Karpas-422 (cell line): ENCODE measurements at regions not wholly inside any gene's neighbourhood (a gene's known extent, or its start where the extent isn't known, plus 50 kb on each side); places are given as distances from the start of the nearest gene placed in this dataset.
"Not testable (repeated sequence)": the region's sequence is repeated elsewhere in the genome, so short reads cannot be mapped to it uniquely, and the experiment has no call there.

Experiments used
- DNase-seq: peaks from one replicate; pipeline ENCODE4 v3.0.0-alpha.2; 2015
- H2AFZ ChIP-seq: fragments of 200-600 bp; sonication (generic); 2 replicates; pipeline ENCODE4 v1.6.1; 2014; ENCODE audit warnings: antibody characterized with exemption, low read length, mixed read lengths
- H3K27ac ChIP-seq: fragments of 200-600 bp; sonication (generic); 2 replicates; pipeline ENCODE4 v1.5.1; 2014; ENCODE audit warnings: mild to moderate bottlenecking, low read length, moderate library complexity
- H3K27me3 ChIP-seq: fragments of 200-600 bp; sonication (generic); 2 replicates; pipeline ENCODE4 v1.6.1; 2014; ENCODE audit warnings: low read length, mixed read lengths
- H3K36me3 ChIP-seq: fragments of 200-600 bp; sonication (generic); 2 replicates; pipeline ENCODE4 v1.6.1; 2014; ENCODE audit warnings: low read length, mixed read lengths; ENCODE audit not compliant: insufficient read depth
- H3K4me1 ChIP-seq: fragments of 200-600 bp; sonication (generic); 2 replicates; pipeline ENCODE4 v1.6.1; 2014; ENCODE audit warnings: mild to moderate bottlenecking, low read length, mixed read lengths
- H3K4me2 ChIP-seq: fragments of 200-600 bp; sonication (generic); 2 replicates; pipeline ENCODE4 v1.6.1; 2014; ENCODE audit warnings: low read length, low read depth, mild to moderate bottlenecking; ENCODE audit not compliant: poor library complexity, severe bottlenecking
- H3K4me3 ChIP-seq: fragments of 200-600 bp; sonication (generic); 2 replicates; pipeline ENCODE4 v1.5.1; 2014; ENCODE audit warnings: mild to moderate bottlenecking, antibody characterized with exemption, low read length, mixed read lengths
- H3K79me2 ChIP-seq: fragments of 200-600 bp; sonication (generic); 2 replicates; pipeline ENCODE4 v1.6.1; 2014; ENCODE audit warnings: mild to moderate bottlenecking, low read length, mixed read lengths
- H3K9ac ChIP-seq: fragments of 200-600 bp; sonication (generic); 2 replicates; pipeline ENCODE4 v1.6.0; 2014; ENCODE audit warnings: low read length
- H3K9me2 ChIP-seq: fragments of 200-600 bp; sonication (generic), shearing (Covaris generic); replicated peaks from 2 replicates; pipeline ENCODE4 v1.6.0; 2014; ENCODE audit warnings: mild to moderate bottlenecking, low read length, moderate library complexity; ENCODE audit not compliant: insufficient read depth
- H3K9me3 ChIP-seq: fragments of 300-700, 200-600 bp; sonication (generic); 2 replicates; pipeline ENCODE4 v1.6.1; 2014; ENCODE audit warnings: low read length, mixed read lengths
- H4K20me1 ChIP-seq: fragments of 200-600 bp; sonication (generic); 2 replicates; pipeline ENCODE4 v1.6.1; 2014; ENCODE audit warnings: mild to moderate bottlenecking, antibody characterized with exemption, low read length, low read depth; ENCODE audit not compliant: insufficient read depth

DNA sequence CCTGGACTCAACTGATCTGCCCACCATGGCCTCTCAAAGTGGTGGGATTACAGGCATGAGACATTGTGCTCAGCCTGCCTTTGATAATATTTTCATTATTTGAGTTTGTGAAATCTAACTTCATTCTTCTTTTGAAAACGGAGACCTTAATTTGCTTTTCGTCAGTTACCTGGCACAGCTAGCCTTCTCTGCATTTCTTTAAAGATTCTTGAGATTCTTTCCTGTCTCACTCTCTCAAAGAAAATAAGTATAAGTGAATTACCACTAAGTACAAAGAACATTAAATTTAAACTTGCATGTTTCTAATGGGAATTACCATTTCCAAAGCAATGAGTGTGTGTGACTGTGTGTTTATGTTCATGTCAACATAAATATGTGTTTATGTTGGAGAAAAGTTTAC lies 187.9 kb downstream of the NFKBIZ start:
- Histone ChIP-seq H3K9ac (no peak overlapping the region), H3K27me3 (no peaks in the 10 kb centered on the region), H3K79me2 (no peaks in the 10 kb centered on the region), H3K4me1 (no peaks in the 10 kb centered on the region), H2AFZ (no peak overlapping the region), H3K9me2 (no peaks in the 10 kb centered on the region), H3K36me3 (no peaks in the 10 kb centered on the region), H4K20me1 (no peaks in the 10 kb centered on the region), H3K9me3 (no peaks in the 10 kb centered on the region), H3K4me3 (no peak overlapping the region), H3K4me2 (no peak overlapping the region), H3K27ac (no peak overlapping the region)
- no peak for DNase-seq

DNA sequence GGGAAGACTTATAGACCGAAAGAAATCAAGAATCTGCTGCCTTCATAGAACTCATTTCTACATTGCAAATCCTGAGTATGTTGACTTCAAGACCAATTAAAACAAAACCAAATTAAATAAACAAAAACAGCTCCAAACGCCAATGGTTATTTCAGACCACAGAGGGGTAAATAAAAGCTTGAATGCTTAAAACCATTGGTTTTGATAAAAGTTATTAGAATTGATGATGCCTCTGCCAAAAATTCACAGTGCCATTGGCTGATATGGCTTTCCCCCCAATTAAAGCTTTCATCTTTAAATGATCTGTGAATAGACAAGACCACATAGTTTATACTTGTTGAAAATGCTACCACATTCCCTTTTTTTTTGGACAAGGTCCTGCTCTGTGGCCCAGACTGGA lies 188.5 kb downstream of the NFKBIZ start:
- Histone ChIP-seq H3K9me3 (no peaks in the 10 kb centered on the region), H3K4me1 (no peaks in the 10 kb centered on the region), H3K36me3 (no peaks in the 10 kb centered on the region), H3K9ac (no peak overlapping the region), H3K4me3 (no peak overlapping the region), H3K79me2 (no peaks in the 10 kb centered on the region), H3K27ac (no peak overlapping the region), H4K20me1 (no peaks in the 10 kb centered on the region), H3K27me3 (no peaks in the 10 kb centered on the region), H3K4me2 (no peak overlapping the region), H3K9me2 (no peaks in the 10 kb centered on the region), H2AFZ (no peak overlapping the region)
- no peak for DNase-seq

DNA sequence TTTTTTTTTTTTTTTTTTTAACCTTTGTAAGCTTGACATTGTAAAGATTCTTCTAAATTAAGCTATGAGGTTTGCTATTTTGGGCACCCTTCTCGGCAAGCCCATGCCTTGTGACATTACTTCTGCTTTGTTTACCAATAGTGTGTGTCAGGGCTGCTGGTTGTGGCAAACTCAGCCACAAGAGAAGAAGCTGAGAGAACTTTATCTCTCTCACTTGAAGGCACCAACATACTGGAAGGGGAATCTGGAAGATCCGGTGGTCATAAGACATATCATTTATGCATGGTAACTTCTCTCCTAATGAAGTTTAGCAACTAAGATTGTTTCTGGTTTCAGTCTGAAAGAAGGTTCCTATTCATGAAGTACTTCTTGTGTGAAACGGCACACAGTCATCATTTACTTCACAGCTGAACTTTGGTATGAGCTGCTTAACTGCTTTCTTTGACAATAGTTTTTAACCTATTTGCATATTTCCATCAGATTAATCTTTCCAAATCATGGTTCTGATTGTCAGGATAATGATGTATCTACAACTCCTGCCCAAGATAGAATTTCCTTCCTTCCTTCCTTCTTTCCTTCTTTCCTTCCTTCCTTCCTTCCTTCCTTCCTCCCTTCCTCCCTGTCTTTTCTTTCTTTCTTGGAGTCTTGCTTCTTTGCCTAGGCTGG lies 189.3 kb downstream of the NFKBIZ start:
- Histone ChIP-seq H2AFZ (no peak overlapping the region), H3K4me2 (no peak overlapping the region), H3K79me2 (no peaks in the 10 kb centered on the region), H3K36me3 (no peaks in the 10 kb centered on the region), H3K27me3 (no peaks in the 10 kb centered on the region), H3K4me1 (no peaks in the 10 kb centered on the region), H3K27ac (no peak overlapping the region), H4K20me1 (no peaks in the 10 kb centered on the region), H3K9me2 (no peaks in the 10 kb centered on the region), H3K4me3 (no peak overlapping the region), H3K9ac (no peak overlapping the region), H3K9me3 (no peaks in the 10 kb centered on the region)
- DNase-seq = no peak

DNA sequence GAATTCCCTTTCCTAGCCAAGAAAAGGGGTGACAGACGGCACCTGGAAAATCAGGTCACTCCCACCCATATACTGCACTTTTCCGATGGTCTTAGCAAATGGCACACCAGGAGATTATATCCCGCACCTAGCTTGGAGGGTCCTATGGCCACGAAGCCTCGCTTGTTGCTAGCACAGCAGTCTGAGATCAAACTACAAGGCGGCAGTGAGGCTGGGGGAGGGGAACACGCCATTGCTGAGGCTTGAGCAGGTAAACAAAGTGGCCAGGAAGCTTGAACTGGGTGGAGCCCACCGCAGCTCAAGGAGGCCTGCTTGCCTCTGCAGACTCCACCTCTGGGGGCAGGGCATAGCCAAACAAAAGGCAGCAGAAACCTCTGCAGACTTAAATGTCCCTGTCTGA lies 190.8 kb downstream of the NFKBIZ start:
- not testable (repeated sequence) for H3K79me2 ChIP-seq, H3K9me3 ChIP-seq, H2AFZ ChIP-seq, H3K4me2 ChIP-seq, H3K4me3 ChIP-seq, H3K27me3 ChIP-seq, DNase-seq, H3K9ac ChIP-seq, H3K36me3 ChIP-seq, H3K27ac ChIP-seq, H4K20me1 ChIP-seq, H3K4me1 ChIP-seq, H3K9me2 ChIP-seq

DNA sequence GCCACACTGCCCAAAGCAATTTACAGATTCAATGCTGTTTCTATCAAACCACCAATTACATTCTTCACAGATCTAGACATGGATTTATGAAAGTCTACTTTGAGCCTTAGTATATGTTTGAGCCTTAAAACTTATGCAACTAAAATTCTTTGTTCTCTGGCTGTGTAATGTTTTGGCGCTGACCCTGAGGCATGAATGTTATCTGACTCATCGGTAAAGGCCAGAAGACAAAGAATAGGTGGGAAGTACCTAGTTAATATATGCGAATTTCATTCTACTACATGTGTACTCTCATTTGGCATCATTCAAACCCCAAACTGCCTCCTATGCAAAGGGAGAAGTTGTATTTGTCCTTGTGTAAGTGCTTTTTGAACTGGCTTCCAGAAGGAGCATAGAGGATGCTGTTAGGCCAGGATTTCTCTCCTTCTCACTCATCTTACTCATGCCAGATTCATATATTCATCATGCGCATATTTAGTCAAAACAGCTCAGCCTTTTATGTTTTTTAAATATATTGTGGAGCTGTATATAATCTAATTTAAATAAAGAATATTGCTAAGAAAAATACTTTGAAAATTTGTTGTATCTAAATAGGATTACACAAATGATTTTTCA lies 204.2 kb downstream of the NFKBIZ start:
- Histone ChIP-seq H3K4me2 (no peak overlapping the region), H3K79me2 (no peaks in the 10 kb centered on the region), H3K27me3 (no peaks in the 10 kb centered on the region), H2AFZ (no peak overlapping the region), H3K27ac (no peak overlapping the region), H3K9me2 (no peaks in the 10 kb centered on the region), H4K20me1 (no peaks in the 10 kb centered on the region), H3K4me1 (no peaks in the 10 kb centered on the region), H3K9me3 (no peaks in the 10 kb centered on the region), H3K36me3 (no peaks in the 10 kb centered on the region), H3K4me3 (no peak overlapping the region), H3K9ac (no peak overlapping the region)
- no peak for DNase-seq

DNA sequence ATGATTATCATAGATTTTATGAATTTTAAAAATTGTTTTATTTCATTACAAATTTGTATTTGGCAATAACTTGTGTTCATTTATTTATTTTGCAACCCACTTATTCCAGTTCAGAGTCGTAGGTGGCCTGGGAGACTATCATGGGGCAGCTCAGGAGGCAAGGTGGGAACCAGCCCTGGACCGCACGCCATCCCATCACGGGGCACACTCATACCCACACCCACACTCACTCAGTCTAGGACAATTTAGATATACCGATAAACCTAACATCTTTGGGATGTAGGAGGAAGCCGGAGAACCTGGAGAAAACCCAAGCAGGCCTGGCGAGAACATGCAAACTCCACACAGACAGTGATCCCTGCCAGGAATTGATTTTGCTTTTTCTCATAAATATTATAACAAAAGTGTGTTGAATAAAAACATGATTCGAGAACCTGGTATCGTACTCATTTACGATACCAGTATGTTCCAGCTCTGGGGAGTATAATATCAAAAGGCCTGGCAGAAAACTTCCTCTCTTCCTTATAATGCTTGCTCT lies 205.3 kb downstream of the NFKBIZ start:
- H2AFZ ChIP-seq = no peak overlapping the region
- no peaks in the 10 kb centered on the region for H3K27me3 ChIP-seq
- H3K9me2 ChIP-seq = no peaks in the 10 kb centered on the region
- no peaks in the 10 kb centered on the region for H3K36me3 ChIP-seq
- no peak overlapping the region for H3K4me3 ChIP-seq
- no peak overlapping the region for H3K9ac ChIP-seq
- DNase-seq = no peak
- H3K4me2 ChIP-seq = no peak overlapping the region
- H3K9me3 ChIP-seq = no peaks in the 10 kb centered on the region
- H3K79me2 ChIP-seq = no peaks in the 10 kb centered on the region
- no peaks in the 10 kb centered on the region for H3K4me1 ChIP-seq
- no peaks in the 10 kb centered on the region for H4K20me1 ChIP-seq
- H3K27ac ChIP-seq = no peak overlapping the region

DNA sequence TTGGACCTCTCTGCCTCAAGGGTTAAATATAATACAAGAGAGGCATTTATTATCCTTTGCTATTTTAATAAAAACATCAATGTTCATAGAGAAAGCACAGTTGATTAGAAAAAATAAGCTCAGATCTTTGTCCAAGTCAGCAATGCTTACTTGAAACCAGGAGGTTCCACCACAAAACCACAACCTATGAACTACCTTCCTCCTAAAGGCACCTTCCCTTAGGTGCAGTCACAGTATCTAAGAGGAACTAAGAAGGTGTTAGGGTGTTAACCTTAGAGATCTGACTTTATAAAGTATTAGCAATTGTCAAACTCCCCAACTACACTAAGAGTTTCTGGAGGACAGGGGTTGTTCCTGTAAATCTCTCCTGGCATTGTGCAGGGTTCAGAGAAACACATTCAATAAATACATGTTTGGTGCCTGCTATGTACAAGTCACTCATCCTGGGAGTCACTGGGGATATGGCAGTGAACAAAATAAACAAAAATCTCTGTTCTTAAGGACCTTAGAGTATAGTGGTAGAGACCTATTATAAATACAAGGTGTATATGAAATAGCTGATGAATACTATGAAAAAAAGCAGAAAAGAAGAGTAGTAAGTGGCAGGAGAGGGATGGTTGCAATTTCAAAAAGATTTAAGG lies 208.6 kb downstream of the NFKBIZ start:
- Histone ChIP-seq H3K79me2 (no peaks in the 10 kb centered on the region), H3K4me2 (no peak overlapping the region), H3K9me2 (no peaks in the 10 kb centered on the region), H3K9ac (no peak overlapping the region), H3K9me3 (no peaks in the 10 kb centered on the region), H3K4me1 (no peaks in the 10 kb centered on the region), H3K36me3 (no peaks in the 10 kb centered on the region), H3K27ac (no peak overlapping the region), H3K27me3 (no peaks in the 10 kb centered on the region), H2AFZ (no peak overlapping the region), H3K4me3 (no peak overlapping the region), H4K20me1 (no peaks in the 10 kb centered on the region)
- no peak for DNase-seq

DNA sequence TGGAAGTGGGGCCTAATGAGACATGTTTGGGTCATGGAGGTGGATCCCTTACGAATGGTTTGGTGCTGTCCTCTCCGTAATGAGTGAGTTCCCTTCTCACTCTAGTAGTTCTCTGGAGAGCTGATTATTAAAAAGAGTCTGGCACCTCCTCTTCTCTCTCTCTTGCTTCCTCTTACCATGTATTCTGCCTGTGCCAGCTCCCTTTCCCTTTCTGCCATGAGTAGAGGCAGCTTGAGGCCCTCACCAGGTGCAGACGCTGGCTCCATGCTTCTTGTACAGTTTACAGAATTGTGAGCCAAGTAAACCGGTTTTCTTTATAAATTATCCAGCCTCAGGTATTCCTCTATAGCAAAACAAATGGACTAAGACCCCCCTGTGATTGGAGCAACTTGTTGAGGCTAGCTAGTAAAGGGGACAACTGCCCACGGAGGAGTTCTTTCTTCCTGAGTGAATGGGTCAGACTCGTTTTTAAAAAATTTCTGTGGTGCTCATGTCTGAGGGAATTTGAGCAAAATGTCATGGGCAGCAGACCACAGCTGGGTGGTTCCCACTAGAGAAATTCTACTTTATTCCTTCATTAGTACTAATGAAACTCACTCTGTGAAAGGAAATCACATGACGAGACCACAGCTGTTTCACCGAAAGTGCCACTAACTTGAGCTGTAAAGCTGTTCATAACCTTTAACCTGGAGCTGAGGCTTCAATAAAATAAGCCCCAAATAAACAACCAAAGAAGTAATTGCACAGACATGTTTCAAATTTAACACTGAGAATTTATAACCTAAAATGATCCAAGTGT lies 210.0 kb downstream of the NFKBIZ start:
- Histone ChIP-seq H3K9me3 (no peaks in the 10 kb centered on the region), H3K79me2 (no peaks in the 10 kb centered on the region), H3K27me3 (no peaks in the 10 kb centered on the region), H3K4me2 (no peak overlapping the region), H4K20me1 (no peaks in the 10 kb centered on the region), H3K4me3 (no peak overlapping the region), H2AFZ (no peak overlapping the region), H3K36me3 (no peaks in the 10 kb centered on the region), H3K9me2 (no peaks in the 10 kb centered on the region), H3K27ac (no peak overlapping the region), H3K4me1 (no peaks in the 10 kb centered on the region), H3K9ac (no peak overlapping the region)
- DNase-seq = no peak
